Stomach (tissue), 4 donors: ENCODE measurements at regions not wholly inside any gene's neighbourhood (a gene's known extent, or its start where the extent isn't known, plus 50 kb on each side); places are given as distances from the start of the nearest gene placed in this dataset.

ENCODE experiments used
- EP300 ChIP-seq: sonication (generic); formaldehyde crosslinking; IDR thresholded peaks from one replicate; pipeline ENCODE4 v1.6.1; 2017; ENCODE audit warnings: antibody characterized with exemption
- POLR2A ChIP-seq, 4 donors: fragments of 450-650 bp; IDR thresholded peaks; one replicate each; pipeline ENCODE4 v1.6.1; 2016; ENCODE audit warnings: antibody characterized with exemption in 4 of 4, control low read depth in 2 of 4, mild to moderate bottlenecking in 1 of 4, moderate library complexity in 1 of 4
- POLR2AphosphoS5 ChIP-seq, 3 donors: sonication (generic); formaldehyde crosslinking; IDR thresholded peaks; one replicate each; pipeline ENCODE4 v1.6.1; 2016; ENCODE audit warnings: antibody characterized with exemption in 3 of 3
- TF ChIP-seq, protein P1 (sequence below), 7 experiments: fragments of 450-650 bp in 4 of 7; fragments of 200-600 bp in 3 of 7; sonication (generic) in 3 of 7; IDR thresholded peaks; one replicate each; pipeline ENCODE4 v1.5.1; 2016 to 2019; ENCODE audit warnings: antibody characterized with exemption in 7 of 7, control low read depth in 2 of 7, mild to moderate bottlenecking in 1 of 7

DNA sequence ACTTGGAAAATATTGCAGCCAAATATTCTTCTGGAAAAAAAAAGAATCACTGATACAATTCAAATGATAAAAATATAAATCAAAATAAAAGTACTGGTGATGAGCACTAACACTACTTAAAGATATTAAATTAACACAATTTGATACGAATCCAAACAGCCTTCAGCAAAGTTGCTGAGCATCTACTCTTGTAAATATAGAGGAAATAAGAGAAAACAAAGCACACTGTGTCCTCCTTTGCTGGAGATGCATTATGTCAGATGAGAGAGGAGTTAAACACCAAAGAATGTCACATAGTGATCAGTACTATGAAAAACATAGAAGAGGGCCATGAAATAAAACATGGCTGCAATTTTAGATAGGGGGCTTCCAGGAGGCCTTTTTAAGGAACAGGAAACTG lies 177.4 kb upstream of the RNPC3 start:
- TF ChIP-seq, protein P1, sequence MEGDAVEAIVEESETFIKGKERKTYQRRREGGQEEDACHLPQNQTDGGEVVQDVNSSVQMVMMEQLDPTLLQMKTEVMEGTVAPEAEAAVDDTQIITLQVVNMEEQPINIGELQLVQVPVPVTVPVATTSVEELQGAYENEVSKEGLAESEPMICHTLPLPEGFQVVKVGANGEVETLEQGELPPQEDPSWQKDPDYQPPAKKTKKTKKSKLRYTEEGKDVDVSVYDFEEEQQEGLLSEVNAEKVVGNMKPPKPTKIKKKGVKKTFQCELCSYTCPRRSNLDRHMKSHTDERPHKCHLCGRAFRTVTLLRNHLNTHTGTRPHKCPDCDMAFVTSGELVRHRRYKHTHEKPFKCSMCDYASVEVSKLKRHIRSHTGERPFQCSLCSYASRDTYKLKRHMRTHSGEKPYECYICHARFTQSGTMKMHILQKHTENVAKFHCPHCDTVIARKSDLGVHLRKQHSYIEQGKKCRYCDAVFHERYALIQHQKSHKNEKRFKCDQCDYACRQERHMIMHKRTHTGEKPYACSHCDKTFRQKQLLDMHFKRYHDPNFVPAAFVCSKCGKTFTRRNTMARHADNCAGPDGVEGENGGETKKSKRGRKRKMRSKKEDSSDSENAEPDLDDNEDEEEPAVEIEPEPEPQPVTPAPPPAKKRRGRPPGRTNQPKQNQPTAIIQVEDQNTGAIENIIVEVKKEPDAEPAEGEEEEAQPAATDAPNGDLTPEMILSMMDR (IDR thresholded peaks at IDR 0.05) = no peak
- TF ChIP-seq POLR2AphosphoS5 (IDR thresholded peaks at IDR 0.05) = no peak
- no peak for TF ChIP-seq EP300
- TF ChIP-seq POLR2A (IDR thresholded peaks at IDR 0.05) = no peak
